ENCODE measurements at regions not wholly inside any gene's neighbourhood (a gene's known extent, or its start where the extent isn't known, plus 50 kb on each side); places are given as distances from the start of the nearest gene placed in this dataset.

DNA sequence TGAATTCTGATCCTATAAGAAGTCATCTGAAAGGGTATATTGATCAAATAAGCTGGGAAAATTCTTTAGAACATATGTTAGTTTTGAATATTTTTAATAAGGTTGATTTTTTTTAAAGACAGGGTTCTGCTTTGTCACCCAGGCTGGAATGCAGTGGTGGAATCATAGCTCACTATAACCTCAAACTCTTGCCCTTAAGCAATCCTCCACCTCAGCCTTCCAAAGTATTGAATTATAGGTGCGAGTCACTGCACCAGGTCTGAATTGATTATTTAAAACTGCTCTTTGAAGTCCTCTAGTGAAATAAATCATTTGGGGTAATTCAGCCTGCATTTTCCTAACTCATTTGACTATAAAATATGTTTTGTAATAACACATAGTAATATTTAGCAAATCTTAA, 812.3 kb downstream of the PDHA2 start:
- Histone ChIP-seq H3K4me1 (ENCODE audit: control insufficient read depth, insufficient read depth, low read length) (no peaks in the 10 kb centered on the region), H3K4me2 (ENCODE audit: control insufficient read depth, insufficient read depth) (no peak overlapping the region), H3K9ac (ENCODE audit: control insufficient read depth, insufficient read depth, low read length) (no peak overlapping the region), H3K79me2 (ENCODE audit: control insufficient read depth, insufficient read depth, low read length) (no peaks in the 10 kb centered on the region), H3K9me3 (replicated peaks; ENCODE audit: control insufficient read depth, insufficient read depth, low read length) (no peaks in the 10 kb centered on the region), H3K27ac (ENCODE audit: control insufficient read depth, insufficient read depth) (no peak overlapping the region), H3K4me3 (no peak overlapping the region), H3K36me3 (ENCODE audit: control insufficient read depth in 2 of 2, insufficient read depth in 2 of 2, low read length in 1 of 2) (no peaks in the 10 kb centered on the region), H2AFZ (ENCODE audit: control insufficient read depth, low read depth, low read length) (no peak overlapping the region), H3K27me3 (replicated peaks in 1 of 2; ENCODE audit: control insufficient read depth in 2 of 2, insufficient read depth in 2 of 2, low read length in 1 of 2) (no peaks in the 10 kb centered on the region), H4K20me1 (ENCODE audit: control insufficient read depth, insufficient read depth) (no peaks in the 10 kb centered on the region)
- ATAC-seq (no peak), DNase-seq (ENCODE audit: low read depth, low spot score) (no peak), FAIRE-seq (no peak)
- POLR2A ChIA-PET = no interaction called here
- CTCF ChIA-PET = no interaction called here
- in situ Hi-C loops (cut with MboI) = no loop called here
- BruUV-seq (replicated peaks) = no TSS peak
- intact Hi-C loops (cut with micrococcal nuclease; ENCODE audit: unreplicated experiment) = no loop called here
- SMC1A ChIA-PET (ENCODE audit: uncharacterized antibody, unreplicated experiment) = no interaction called here
- RAD21 ChIA-PET (ENCODE audit: unreplicated experiment) = no interaction called here
- TF ChIP-seq FOXK2 (IDR thresholded peaks at IDR 0.05) = no peak
- WGBS (ENCODE audit: insufficient coverage, insufficient replicate concordance, low lambda C conversion rate, missing lambda C conversion rate) = 50% methylated on average over 1 of the region's 1 CpG

DNA sequence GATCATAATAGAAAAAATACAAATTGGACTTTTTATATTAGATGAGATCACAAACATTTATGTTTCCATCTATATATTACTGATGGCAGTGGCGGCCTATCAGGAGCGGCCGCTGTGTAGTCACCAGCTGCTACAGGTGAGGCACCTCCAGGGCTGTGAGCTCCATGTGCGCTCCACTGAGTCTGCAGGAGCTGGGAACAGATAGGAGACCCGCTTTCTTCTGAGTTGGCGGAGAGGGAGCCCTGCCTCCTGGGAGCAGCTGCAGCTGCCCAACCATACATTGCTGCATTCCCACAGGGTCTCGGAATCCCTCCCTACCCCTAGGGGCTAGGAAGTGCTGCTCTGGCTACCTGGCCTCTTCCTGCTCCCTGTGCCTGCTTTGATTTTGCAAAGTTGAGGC, 812.9 kb downstream of the PDHA2 start:
- no peaks in the 10 kb centered on the region for H4K20me1 ChIP-seq (ENCODE audit: control insufficient read depth, insufficient read depth)
- intact Hi-C loops (cut with micrococcal nuclease; ENCODE audit: unreplicated experiment) (no loop called here), in situ Hi-C loops (cut with MboI) (no loop called here)
- ChIA-PET SMC1A (ENCODE audit: uncharacterized antibody, unreplicated experiment) (no interaction called here), CTCF (no interaction called here), RAD21 (ENCODE audit: unreplicated experiment) (no interaction called here), POLR2A (no interaction called here)
- no peak overlapping the region for H3K4me2 ChIP-seq (ENCODE audit: control insufficient read depth, insufficient read depth)
- no peaks in the 10 kb centered on the region for H3K36me3 ChIP-seq (ENCODE audit: control insufficient read depth in 2 of 2, insufficient read depth in 2 of 2, low read length in 1 of 2)
- no peaks in the 10 kb centered on the region for H3K79me2 ChIP-seq (ENCODE audit: control insufficient read depth, insufficient read depth, low read length)
- H2AFZ ChIP-seq (ENCODE audit: control insufficient read depth, low read depth, low read length) = no peak overlapping the region
- no peak overlapping the region for H3K27ac ChIP-seq (ENCODE audit: control insufficient read depth, insufficient read depth)
- no peaks in the 10 kb centered on the region for H3K4me1 ChIP-seq (ENCODE audit: control insufficient read depth, insufficient read depth, low read length)
- FAIRE-seq = no peak
- 27% methylated on average over 6 of the region's 7 CpGs for WGBS (ENCODE audit: insufficient coverage, insufficient replicate concordance, low lambda C conversion rate, missing lambda C conversion rate)
- H3K9me3 ChIP-seq (replicated peaks; ENCODE audit: control insufficient read depth, insufficient read depth, low read length) = no peaks in the 10 kb centered on the region
- DNase-seq (ENCODE audit: low read depth, low spot score) = no peak
- no peak overlapping the region for H3K9ac ChIP-seq (ENCODE audit: control insufficient read depth, insufficient read depth, low read length)
- ATAC-seq = no peak
- BruUV-seq (replicated peaks) = no TSS peak
- H3K4me3 ChIP-seq = no peak overlapping the region
- no peaks in the 10 kb centered on the region for H3K27me3 ChIP-seq (replicated peaks in 1 of 2; ENCODE audit: control insufficient read depth in 2 of 2, insufficient read depth in 2 of 2, low read length in 1 of 2)
- TF ChIP-seq SMC3 (IDR thresholded peaks at IDR 0.05; ENCODE audit: borderline replicate concordance, low read length) = no peak
- TF ChIP-seq, protein P1, sequence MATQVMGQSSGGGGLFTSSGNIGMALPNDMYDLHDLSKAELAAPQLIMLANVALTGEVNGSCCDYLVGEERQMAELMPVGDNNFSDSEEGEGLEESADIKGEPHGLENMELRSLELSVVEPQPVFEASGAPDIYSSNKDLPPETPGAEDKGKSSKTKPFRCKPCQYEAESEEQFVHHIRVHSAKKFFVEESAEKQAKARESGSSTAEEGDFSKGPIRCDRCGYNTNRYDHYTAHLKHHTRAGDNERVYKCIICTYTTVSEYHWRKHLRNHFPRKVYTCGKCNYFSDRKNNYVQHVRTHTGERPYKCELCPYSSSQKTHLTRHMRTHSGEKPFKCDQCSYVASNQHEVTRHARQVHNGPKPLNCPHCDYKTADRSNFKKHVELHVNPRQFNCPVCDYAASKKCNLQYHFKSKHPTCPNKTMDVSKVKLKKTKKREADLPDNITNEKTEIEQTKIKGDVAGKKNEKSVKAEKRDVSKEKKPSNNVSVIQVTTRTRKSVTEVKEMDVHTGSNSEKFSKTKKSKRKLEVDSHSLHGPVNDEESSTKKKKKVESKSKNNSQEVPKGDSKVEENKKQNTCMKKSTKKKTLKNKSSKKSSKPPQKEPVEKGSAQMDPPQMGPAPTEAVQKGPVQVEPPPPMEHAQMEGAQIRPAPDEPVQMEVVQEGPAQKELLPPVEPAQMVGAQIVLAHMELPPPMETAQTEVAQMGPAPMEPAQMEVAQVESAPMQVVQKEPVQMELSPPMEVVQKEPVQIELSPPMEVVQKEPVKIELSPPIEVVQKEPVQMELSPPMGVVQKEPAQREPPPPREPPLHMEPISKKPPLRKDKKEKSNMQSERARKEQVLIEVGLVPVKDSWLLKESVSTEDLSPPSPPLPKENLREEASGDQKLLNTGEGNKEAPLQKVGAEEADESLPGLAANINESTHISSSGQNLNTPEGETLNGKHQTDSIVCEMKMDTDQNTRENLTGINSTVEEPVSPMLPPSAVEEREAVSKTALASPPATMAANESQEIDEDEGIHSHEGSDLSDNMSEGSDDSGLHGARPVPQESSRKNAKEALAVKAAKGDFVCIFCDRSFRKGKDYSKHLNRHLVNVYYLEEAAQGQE (IDR thresholded peaks at IDR 0.05; ENCODE audit: low read depth, low read length) = no peak
- TF ChIP-seq RB1 (IDR thresholded peaks at IDR 0.05; ENCODE audit: borderline replicate concordance) = no peak
- TF ChIP-seq TCF7 (IDR thresholded peaks at IDR 0.05; ENCODE audit: borderline replicate concordance) = no peak
- TF ChIP-seq DPF2 (IDR thresholded peaks at IDR 0.05) = no peak
- no peak for TF ChIP-seq POLR2A (IDR thresholded peaks at IDR 0.05; ENCODE audit: low read depth, low read length)
- TF ChIP-seq STAT3 (IDR thresholded peaks at IDR 0.05; ENCODE audit: low read depth, low read length) = no peak
- no peak for TF ChIP-seq RFX5 (IDR thresholded peaks at IDR 0.05; ENCODE audit: low read depth, low read length)
- no peak for TF ChIP-seq ATF7 (IDR thresholded peaks at IDR 0.05; ENCODE audit: low read depth)
- TF ChIP-seq TAF1 (IDR thresholded peaks at IDR 0.05; ENCODE audit: borderline replicate concordance, low read depth, low read length) = no peak
- no peak for TF ChIP-seq POU2F2 (IDR thresholded peaks at IDR 0.05; ENCODE audit: borderline replicate concordance, low read depth, low read length)
- TF ChIP-seq ESRRA (IDR thresholded peaks at IDR 0.05; ENCODE audit: low read length) = no peak
- TF ChIP-seq, protein P2, sequence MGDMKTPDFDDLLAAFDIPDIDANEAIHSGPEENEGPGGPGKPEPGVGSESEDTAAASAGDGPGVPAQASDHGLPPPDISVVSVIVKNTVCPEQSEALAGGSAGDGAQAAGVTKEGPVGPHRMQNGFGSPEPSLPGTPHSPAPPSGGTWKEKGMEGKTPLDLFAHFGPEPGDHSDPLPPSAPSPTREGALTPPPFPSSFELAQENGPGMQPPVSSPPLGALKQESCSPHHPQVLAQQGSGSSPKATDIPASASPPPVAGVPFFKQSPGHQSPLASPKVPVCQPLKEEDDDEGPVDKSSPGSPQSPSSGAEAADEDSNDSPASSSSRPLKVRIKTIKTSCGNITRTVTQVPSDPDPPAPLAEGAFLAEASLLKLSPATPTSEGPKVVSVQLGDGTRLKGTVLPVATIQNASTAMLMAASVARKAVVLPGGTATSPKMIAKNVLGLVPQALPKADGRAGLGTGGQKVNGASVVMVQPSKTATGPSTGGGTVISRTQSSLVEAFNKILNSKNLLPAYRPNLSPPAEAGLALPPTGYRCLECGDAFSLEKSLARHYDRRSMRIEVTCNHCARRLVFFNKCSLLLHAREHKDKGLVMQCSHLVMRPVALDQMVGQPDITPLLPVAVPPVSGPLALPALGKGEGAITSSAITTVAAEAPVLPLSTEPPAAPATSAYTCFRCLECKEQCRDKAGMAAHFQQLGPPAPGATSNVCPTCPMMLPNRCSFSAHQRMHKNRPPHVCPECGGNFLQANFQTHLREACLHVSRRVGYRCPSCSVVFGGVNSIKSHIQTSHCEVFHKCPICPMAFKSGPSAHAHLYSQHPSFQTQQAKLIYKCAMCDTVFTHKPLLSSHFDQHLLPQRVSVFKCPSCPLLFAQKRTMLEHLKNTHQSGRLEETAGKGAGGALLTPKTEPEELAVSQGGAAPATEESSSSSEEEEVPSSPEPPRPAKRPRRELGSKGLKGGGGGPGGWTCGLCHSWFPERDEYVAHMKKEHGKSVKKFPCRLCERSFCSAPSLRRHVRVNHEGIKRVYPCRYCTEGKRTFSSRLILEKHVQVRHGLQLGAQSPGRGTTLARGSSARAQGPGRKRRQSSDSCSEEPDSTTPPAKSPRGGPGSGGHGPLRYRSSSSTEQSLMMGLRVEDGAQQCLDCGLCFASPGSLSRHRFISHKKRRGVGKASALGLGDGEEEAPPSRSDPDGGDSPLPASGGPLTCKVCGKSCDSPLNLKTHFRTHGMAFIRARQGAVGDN (IDR thresholded peaks at IDR 0.05) = no peak

All from GM12878 (cell line).